ENCODE measurements at regions not wholly inside any gene's neighbourhood (a gene's known extent, or its start where the extent isn't known, plus 50 kb on each side); places are given as distances from the start of the nearest gene placed in this dataset.

DNA sequence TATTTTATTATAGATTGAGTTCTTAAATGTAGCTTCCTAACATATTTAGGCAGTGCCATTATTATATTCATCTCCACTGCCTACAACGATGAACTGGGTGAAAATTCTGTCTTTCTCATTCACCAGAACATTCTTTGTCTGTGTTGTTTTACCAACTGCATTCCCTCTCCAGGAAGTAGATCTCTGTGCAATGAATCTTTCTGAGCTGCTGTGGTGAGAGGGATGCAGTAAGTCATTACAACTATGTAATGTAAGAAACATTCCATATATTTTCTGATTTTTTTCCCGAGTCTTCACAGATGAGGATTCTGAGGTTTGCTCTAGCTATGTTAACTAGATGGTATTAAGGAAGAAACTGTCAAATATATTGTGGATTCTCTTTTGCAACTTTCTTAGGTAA, 811.9 kb upstream of the PCDH7 start:
- TF ChIP-seq POLR2A (IDR thresholded peaks at IDR 0.05) (no peak), POLR2AphosphoS5 (IDR thresholded peaks at IDR 0.05) (no peak), EP300 (IDR thresholded peaks at IDR 0.05; ENCODE audit: low read depth) (no peak)
- TF ChIP-seq, protein P1, sequence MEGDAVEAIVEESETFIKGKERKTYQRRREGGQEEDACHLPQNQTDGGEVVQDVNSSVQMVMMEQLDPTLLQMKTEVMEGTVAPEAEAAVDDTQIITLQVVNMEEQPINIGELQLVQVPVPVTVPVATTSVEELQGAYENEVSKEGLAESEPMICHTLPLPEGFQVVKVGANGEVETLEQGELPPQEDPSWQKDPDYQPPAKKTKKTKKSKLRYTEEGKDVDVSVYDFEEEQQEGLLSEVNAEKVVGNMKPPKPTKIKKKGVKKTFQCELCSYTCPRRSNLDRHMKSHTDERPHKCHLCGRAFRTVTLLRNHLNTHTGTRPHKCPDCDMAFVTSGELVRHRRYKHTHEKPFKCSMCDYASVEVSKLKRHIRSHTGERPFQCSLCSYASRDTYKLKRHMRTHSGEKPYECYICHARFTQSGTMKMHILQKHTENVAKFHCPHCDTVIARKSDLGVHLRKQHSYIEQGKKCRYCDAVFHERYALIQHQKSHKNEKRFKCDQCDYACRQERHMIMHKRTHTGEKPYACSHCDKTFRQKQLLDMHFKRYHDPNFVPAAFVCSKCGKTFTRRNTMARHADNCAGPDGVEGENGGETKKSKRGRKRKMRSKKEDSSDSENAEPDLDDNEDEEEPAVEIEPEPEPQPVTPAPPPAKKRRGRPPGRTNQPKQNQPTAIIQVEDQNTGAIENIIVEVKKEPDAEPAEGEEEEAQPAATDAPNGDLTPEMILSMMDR (IDR thresholded peaks at IDR 0.05), result no peak
